Uterus (tissue), 2 donors: ENCODE measurements at regions not wholly inside any gene's neighbourhood (a gene's known extent, or its start where the extent isn't known, plus 50 kb on each side); places are given as distances from the start of the nearest gene placed in this dataset.

Experiments used
- POLR2A ChIP-seq, 2 donors: fragments of 450-650 bp; IDR thresholded peaks; one replicate each; pipeline ENCODE4 v1.6.1; 2016; ENCODE audit warnings: antibody characterized with exemption in 2 of 2, mild to moderate bottlenecking in 1 of 2, moderate library complexity in 1 of 2
- TF ChIP-seq, protein P1 (sequence below), 4 experiments: fragments of 200-600 bp in 2 of 4; fragments of 450-650 bp in 2 of 4; sonication (generic) in 2 of 4; IDR thresholded peaks; one replicate each; pipeline ENCODE4 v1.5.1; 2016 to 2019; ENCODE audit warnings: antibody characterized with exemption in 4 of 4, mild to moderate bottlenecking in 2 of 4, moderate library complexity in 1 of 4

DNA sequence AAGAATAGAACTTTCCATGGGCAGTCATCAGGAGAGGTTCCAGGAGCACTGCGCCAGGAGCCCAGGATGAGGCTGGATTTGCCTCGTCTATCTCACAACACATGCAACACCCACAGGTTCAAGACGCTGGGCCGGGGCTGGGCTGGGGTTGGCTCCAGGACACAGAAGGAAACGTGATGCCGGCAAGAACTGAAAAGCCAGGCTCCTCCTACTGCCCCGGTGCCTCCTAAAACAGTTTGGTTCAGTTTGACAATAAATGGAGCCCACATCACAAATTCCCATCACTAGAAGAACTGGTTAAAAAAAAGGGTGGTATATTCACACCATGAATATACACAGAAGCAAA, 75.9 kb downstream of the INHBB start:
- TF ChIP-seq, protein P1, sequence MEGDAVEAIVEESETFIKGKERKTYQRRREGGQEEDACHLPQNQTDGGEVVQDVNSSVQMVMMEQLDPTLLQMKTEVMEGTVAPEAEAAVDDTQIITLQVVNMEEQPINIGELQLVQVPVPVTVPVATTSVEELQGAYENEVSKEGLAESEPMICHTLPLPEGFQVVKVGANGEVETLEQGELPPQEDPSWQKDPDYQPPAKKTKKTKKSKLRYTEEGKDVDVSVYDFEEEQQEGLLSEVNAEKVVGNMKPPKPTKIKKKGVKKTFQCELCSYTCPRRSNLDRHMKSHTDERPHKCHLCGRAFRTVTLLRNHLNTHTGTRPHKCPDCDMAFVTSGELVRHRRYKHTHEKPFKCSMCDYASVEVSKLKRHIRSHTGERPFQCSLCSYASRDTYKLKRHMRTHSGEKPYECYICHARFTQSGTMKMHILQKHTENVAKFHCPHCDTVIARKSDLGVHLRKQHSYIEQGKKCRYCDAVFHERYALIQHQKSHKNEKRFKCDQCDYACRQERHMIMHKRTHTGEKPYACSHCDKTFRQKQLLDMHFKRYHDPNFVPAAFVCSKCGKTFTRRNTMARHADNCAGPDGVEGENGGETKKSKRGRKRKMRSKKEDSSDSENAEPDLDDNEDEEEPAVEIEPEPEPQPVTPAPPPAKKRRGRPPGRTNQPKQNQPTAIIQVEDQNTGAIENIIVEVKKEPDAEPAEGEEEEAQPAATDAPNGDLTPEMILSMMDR (IDR thresholded peaks at IDR 0.05), result no peak
- TF ChIP-seq POLR2A (IDR thresholded peaks at IDR 0.05), result no peak
